ENCODE measurements at regions not wholly inside any gene's neighbourhood (a gene's known extent, or its start where the extent isn't known, plus 50 kb on each side); places are given as distances from the start of the nearest gene placed in this dataset.

GRCh38 chr4:140213116-140213515 is 59.1 kb upstream of the MAML3 start:
- DNase-seq (ENCODE audit: low read depth), result no peak

GRCh38 chr4:140212646-140213045 is 58.7 kb upstream of the MAML3 start:
- no peak for DNase-seq (ENCODE audit: low read depth)

- DNase-seq (ENCODE audit: low read depth), result no peak
Measured at GRCh38 chr4:140212194-140212593, 58.2 kb upstream of the MAML3 start.

GRCh38 chr4:140211693-140212092 is 57.7 kb upstream of the MAML3 start:
- no peak for DNase-seq (ENCODE audit: low read depth)

GRCh38 chr4:140211161-140211560 is 57.2 kb upstream of the MAML3 start:
- DNase-seq (ENCODE audit: low read depth), result no peak

- no peak for DNase-seq (ENCODE audit: low read depth)
Measured at GRCh38 chr4:140208921-140209320, 54.9 kb upstream of the MAML3 start.
